Progenitor cell of endocrine pancreas (in vitro differentiated cells): ENCODE measurements at regions not wholly inside any gene's neighbourhood (a gene's known extent, or its start where the extent isn't known, plus 50 kb on each side); places are given as distances from the start of the nearest gene placed in this dataset.

Source experiments
- DNase-seq: peaks from one replicate; pipeline ENCODE4 v3.0.0; 2021; ENCODE audit warnings: low spot score; ENCODE audit not compliant: unreplicated experiment
- H3K27ac Mint-ChIP-seq: 2 replicates; pipeline ENCODE4 v1.8.0; 2021; ENCODE audit warnings: mild to moderate bottlenecking, moderate library complexity, mixed read lengths
- H3K27me3 Mint-ChIP-seq: 2 replicates; pipeline ENCODE4 v1.8.0; 2021; ENCODE audit warnings: mixed read lengths
- H3K36me3 Mint-ChIP-seq: 2 replicates; pipeline ENCODE4 v1.8.0; 2022; ENCODE audit warnings: mixed read lengths; ENCODE audit not compliant: insufficient read depth
- H3K4me1 Mint-ChIP-seq: 2 replicates; pipeline ENCODE4 v1.8.0; 2021; ENCODE audit warnings: low read depth, mixed read lengths
- H3K4me3 Mint-ChIP-seq: 2 replicates; pipeline ENCODE4 v1.8.0; 2021; ENCODE audit warnings: low read depth, mild to moderate bottlenecking, moderate library complexity, mixed read lengths
- H3K9me3 Mint-ChIP-seq: 2 replicates; pipeline ENCODE4 v1.8.0; 2021; ENCODE audit warnings: low read depth, mixed read lengths
- TF ChIP-seq, protein P1 (sequence below): fragments of 200-600 bp; sonication (generic); IDR thresholded peaks from one replicate; pipeline ENCODE4 v1.5.0; 2021; ENCODE audit warnings: antibody characterized with exemption, mild to moderate bottlenecking; ENCODE audit not compliant: unreplicated experiment

DNA sequence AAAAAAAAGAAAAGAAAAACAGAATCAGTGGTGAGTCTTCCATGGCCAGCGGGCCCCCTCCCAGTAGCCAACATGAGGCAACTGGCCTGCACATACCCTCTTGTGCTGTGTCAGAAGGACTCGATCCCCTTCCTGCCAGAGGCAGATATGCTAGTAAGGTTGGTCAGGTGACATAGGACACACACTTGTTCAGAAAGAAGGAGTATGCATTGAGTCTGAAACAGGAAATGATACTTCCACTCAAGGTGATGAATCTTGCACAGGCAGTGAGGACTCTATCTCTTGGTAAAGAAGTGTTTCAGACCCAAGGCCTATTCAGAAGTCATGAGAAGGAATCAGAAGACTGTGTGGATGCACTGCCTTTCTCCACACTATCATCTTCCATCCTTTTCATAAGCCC, 269.7 kb upstream of the FAR2 start:
- DNase-seq, result no peak
- H3K27ac Mint-ChIP-seq, result no peak overlapping the region
- H3K36me3 Mint-ChIP-seq, result no peaks in the 10 kb centered on the region
- no peaks in the 10 kb centered on the region for H3K4me1 Mint-ChIP-seq
- no peaks in the 10 kb centered on the region for H3K9me3 Mint-ChIP-seq
- TF ChIP-seq, protein P1, sequence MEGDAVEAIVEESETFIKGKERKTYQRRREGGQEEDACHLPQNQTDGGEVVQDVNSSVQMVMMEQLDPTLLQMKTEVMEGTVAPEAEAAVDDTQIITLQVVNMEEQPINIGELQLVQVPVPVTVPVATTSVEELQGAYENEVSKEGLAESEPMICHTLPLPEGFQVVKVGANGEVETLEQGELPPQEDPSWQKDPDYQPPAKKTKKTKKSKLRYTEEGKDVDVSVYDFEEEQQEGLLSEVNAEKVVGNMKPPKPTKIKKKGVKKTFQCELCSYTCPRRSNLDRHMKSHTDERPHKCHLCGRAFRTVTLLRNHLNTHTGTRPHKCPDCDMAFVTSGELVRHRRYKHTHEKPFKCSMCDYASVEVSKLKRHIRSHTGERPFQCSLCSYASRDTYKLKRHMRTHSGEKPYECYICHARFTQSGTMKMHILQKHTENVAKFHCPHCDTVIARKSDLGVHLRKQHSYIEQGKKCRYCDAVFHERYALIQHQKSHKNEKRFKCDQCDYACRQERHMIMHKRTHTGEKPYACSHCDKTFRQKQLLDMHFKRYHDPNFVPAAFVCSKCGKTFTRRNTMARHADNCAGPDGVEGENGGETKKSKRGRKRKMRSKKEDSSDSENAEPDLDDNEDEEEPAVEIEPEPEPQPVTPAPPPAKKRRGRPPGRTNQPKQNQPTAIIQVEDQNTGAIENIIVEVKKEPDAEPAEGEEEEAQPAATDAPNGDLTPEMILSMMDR, result no peak
- no peak overlapping the region for H3K4me3 Mint-ChIP-seq
- peaks cover 5% of the 10 kb centered on the region for H3K27me3 Mint-ChIP-seq

GRCh38 chr12:28882444-28882843, 266.6 kb upstream of the FAR2 start:
- TF ChIP-seq, protein P1, result no peak
- no peaks in the 10 kb centered on the region for H3K36me3 Mint-ChIP-seq
- DNase-seq, result no peak
- H3K27ac Mint-ChIP-seq, result no peak overlapping the region
- no peaks in the 10 kb centered on the region for H3K4me1 Mint-ChIP-seq
- peaks cover 5% of the 10 kb centered on the region for H3K27me3 Mint-ChIP-seq
- H3K4me3 Mint-ChIP-seq, result no peak overlapping the region
- no peaks in the 10 kb centered on the region for H3K9me3 Mint-ChIP-seq

DNA sequence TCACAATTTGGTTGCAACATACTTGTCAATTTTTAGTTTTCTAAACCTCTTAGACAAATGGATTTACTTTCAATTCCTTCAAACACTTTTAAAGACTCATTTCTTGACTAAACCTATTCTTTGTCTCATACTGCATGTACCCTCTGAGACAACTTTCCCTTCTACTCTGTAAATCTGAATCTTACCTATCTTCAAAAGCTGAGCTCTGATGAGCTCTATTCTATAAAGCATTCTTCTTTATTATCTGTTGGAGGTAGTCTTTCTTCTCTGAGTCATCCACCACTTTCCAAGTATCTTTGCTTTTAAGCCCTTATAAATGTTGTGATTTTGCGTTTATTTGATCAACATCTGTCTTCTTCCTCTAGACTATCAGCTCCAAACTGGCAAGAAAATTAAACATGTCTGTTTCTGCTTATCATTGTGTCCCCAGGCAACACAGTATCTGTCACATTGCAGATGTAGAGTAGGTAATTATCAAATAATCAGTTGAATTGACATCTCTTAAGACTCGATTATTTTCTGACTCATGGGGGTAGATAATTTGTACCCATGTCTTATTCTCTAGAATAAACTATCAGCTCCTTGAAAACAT, 265.6 kb upstream of the FAR2 start:
- Mint-ChIP-seq H3K4me1 (no peaks in the 10 kb centered on the region), H3K27me3 (no peaks in the 10 kb centered on the region), H3K9me3 (no peaks in the 10 kb centered on the region), H3K36me3 (no peaks in the 10 kb centered on the region), H3K27ac (no peak overlapping the region), H3K4me3 (no peak overlapping the region)
- TF ChIP-seq, protein P1, result no peak
- no peak for DNase-seq

GRCh38 chr12:28884904-28885679, 264.0 kb upstream of the FAR2 start:
- Mint-ChIP-seq H3K36me3 (no peaks in the 10 kb centered on the region), H3K4me1 (no peaks in the 10 kb centered on the region), H3K9me3 (no peaks in the 10 kb centered on the region), H3K4me3 (no peak overlapping the region), H3K27me3 (no peaks in the 10 kb centered on the region), H3K27ac (no peak overlapping the region)
- TF ChIP-seq, protein P1, result no peak
- no peak for DNase-seq

GRCh38 chr12:28885928-28886327, 263.1 kb upstream of the FAR2 start:
- Mint-ChIP-seq H3K4me1 (no peaks in the 10 kb centered on the region), H3K27me3 (no peaks in the 10 kb centered on the region), H3K36me3 (no peaks in the 10 kb centered on the region), H3K9me3 (no peaks in the 10 kb centered on the region), H3K4me3 (no peak overlapping the region), H3K27ac (no peak overlapping the region)
- TF ChIP-seq, protein P1, result no peak
- DNase-seq, result no peak
